IPS-NIHi11 (cell line): ENCODE measurements at regions not wholly inside any gene's neighbourhood (a gene's known extent, or its start where the extent isn't known, plus 50 kb on each side); places are given as distances from the start of the nearest gene placed in this dataset.
"Not testable (repeated sequence)": the region's sequence is repeated elsewhere in the genome, so short reads cannot be mapped to it uniquely, and the experiment has no call there.

Source experiments
- DNase-seq: peaks from one replicate; pipeline ENCODE4 v3.0.0; 2012; ENCODE audit warnings: mixed read lengths, low spot score

DNA sequence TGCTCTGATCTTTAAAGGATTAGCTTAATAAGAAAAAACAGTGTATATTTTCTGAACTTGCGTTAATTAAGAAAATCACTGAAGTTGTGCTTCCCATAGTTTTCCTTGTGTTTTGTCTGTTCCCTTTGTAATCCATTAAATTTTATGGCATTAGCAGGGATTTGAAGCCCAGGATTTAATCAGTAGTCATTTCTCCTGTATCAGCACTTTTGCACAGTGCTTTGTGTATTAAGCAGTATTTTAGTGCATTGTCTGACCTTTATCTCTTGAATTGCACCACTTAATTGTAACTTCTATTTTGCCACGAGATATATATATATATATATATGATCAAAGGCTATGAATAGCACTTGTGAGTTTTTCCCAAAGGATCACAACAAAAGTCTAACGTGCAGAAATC is 133.7 kb downstream of the S1PR1 start:
- DNase-seq, result no peak

DNA sequence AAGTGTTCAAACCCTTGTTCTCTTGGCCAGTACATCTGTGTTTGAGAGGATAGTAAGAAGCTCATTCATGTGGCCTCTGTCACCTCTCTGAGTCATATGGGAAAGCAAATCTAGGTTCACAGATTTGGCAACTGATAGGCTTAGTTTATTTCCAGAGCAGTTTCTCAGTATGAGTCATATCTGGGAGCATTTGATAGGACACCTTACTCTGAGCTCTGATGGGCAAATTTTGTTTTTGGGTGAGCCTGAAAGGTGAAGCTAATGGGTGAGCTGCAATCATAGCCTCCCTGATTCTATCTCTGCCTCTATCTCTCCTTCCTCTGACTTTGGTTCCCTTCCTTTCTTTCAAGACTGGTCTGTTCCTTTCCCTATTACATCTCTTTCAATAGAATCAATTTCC is 134.4 kb downstream of the S1PR1 start:
- no peak for DNase-seq

DNA sequence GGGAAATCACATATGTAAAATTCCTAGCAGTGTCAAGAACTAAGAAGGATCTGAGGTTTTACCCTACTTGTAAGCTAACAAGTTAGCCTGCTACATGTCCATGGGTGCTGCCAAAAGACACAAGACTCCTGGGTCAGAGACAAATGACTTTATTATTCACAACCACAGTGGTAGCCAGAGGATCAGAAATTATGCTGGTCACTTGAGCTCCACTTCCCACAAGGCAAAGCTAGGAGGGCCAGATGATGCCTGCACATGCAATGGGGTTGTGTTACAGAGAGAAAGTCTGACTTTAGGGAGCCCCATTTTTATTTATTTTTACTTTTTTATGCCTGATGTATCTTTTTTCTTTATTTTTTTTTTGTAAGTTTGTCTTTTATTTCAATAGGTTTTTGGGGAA is 136.8 kb downstream of the S1PR1 start:
- DNase-seq, result no peak

DNA sequence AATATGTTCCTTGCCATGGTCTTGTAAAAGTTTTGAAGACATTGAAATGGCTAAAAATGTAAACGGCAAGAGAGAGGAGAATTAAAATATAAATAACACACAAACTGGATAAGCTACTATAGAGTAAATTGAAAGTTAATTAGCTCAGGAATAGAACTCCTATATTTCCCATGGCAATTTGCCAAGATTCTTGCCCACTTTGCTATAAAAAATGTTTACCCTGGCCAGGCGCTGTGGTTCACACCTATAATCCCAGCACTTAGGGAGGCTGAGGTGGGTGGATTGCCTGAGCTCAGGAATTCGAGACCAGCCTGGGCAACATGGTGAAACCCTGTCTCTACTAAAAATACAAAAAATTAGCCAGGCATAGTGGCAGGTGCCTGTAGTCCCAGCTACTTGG is 138.6 kb downstream of the S1PR1 start:
- not testable (repeated sequence) for DNase-seq

DNA sequence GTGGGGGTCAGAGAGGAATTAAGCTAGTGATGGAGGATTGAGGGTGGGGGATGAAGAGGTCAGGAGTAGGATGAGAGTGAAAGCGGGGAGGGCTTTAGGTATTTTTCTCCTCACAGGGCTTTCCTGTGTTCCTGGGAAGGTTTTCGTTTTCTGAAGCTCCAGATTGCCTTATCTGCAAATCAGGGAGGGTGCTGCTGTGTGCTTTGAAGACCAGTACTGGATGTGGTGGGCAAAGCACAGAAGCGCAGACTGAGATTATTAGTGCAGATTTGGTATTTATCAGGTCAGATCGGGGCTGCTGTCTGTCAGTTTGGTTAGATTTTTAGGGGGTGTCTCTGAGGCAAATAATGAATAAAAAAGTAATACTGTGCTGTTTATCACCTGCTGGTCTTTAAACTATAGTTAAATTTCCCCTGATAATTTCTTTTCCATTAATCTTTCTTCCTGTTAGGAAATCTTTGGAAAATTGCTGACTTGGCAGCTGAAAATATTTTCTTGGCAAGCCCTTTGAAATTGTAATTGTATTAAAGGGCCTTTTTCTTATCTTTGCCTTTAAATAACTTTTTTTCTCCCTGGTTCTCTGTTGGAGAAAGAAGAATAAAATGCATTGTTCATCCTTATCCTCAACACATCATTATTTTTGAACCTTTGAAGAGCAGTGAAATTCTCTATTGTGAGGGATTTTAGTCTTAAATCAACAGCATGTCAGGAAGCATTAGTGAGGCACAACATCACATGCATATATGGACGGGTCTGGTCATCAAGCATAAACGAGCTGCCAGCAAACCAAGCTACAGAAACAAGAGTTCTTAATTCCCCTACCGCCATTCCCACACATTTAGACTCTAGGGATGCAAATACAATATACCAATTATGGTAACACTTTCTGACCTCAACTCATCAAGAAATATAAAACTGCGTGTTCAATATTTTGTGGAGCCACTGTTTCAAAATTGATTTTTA is 139.6 kb downstream of the S1PR1 start:
- no peak for DNase-seq

DNA sequence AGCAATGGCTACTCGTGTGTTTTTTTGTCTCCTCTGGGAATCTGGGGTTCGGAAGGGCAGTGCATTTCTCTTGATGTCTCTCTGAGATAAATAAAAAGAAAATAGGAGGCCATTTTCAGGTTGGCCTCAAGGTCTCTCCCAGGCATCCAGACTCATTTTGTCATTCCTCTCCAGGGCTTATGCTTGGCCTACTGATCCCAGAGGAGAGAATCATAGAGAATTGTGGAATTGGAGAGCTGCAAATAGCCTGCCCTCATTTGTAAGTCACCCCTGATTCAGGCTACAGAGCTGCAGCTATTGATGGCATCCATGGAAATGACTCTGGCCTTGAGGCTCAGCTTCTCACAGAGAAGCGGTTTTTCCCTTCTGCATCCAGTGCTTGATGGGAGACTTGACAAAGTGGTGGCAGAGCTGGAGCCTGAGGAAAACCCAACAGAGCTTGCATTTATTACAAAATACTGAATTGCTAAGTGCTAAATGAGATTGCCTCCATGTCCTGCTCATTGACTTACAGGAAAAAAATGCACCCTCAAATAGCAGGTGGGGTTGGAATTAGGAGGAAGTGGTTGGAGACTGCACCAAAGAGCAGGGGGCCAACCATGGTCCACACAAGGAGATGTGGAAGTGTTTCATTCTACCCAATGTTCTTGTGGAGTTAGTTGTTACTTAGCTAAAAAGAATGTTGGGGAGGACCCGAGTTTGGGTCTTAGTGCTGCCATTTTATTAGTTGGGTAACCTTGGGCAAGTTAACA is 140.4 kb downstream of the S1PR1 start:
- DNase-seq, result no peak

DNA sequence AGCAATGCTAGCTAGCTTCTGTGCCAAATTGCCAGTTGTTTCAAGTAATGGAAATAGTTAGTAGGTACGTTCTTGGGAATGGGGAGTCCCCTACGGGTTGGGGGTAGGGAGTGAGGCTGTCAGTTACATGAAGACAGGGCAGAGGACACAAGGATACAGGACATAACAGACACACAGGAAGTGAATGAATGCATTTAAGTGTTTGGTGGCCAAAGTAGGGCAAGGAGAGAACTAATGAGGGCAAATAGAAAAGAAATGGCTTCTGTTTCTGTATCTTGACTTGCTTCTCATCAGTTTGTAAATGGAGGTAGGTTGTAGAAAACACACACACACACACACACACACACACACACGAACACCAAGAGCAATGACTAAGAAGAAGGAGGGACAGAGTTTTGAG is 142.2 kb downstream of the S1PR1 start:
- DNase-seq, result no peak

DNA sequence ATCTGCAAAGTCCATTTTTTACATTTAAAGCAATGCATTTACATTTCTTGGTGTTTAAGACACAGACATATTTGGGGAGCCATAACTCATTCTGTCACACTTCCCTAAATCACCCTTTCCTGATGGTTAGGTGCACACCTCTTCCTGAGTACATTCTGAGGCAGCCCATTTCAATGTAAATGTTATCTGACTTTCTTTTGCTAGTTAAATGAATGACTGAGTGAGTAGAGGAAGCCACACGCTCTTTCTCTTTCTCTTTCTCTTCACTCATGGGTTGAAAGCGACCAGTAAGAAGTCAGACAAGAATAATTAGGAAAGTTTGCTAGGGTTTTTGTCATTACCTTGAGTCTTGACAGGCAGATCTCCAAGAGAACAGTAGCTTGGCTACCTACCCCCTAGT is 143.1 kb downstream of the S1PR1 start:
- no peak for DNase-seq

DNA sequence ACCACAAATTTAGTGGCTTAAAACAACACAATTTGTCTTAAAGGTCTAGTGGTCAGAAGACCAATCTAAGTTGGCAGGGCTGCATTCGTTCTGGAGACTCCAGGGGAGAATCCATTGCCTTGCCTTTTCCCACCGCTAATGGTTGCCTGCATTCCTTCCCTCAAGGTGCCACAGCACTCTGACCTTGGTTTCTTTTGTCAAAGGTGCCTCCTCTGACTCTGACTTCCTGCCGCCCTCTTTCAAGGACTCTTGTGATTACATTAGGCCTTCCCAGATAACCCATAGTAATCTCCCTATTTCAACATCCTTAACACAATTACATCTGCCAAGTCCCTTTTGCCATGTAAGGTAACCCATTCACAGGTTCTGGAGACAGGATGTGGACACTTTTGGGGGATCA is 145.3 kb downstream of the S1PR1 start:
- DNase-seq, result peak; percentile 14

DNA sequence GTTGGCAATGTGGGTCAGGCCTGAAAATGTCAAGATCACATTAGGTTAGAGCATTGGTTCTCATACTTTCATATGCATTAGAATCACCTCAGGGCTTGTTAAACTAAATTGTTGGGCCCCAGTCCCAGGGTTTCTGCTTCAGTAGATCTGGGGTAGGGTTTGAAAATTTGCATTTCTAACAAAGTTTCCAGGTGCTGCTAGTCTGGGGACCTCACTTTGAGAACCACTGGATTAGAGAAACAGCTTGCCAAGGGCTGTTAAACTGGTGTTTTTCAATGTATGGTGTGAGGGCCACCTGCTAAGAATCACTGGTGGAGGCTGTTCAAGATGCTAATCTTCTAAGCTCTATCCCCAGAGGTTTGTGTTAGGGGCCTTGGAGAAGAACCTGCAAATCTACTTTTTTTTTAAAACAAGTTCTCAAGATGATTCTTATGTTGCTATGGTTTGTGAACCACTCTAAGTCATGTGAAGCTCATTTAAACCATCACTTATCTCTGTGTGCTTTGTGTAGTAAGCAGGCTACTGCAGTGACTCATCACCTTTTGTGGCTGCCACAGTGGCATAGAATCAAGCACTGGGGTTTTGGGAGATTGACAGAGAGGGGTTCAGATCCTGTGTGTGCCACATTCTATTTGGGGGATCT is 152.2 kb downstream of the S1PR1 start:
- DNase-seq, result no peak

DNA sequence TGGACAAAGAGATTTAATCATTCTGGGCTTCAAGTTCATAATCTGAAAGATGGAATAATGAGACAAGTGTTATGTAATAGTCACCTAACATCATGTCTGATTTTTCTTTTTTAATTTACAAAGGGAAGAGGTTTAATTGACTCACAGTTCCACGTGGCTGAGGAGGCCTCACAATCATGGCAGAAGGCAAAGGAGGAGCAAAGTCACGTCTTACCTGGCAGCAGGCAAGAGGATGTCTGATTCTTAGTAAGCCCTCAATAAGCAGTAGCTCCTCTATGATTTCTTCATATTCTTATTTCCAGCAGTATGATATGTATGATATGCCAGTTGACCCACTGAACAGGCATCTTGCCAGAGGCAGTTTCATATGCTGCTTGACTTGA is 152.7 kb downstream of the S1PR1 start:
- DNase-seq, result no peak

DNA sequence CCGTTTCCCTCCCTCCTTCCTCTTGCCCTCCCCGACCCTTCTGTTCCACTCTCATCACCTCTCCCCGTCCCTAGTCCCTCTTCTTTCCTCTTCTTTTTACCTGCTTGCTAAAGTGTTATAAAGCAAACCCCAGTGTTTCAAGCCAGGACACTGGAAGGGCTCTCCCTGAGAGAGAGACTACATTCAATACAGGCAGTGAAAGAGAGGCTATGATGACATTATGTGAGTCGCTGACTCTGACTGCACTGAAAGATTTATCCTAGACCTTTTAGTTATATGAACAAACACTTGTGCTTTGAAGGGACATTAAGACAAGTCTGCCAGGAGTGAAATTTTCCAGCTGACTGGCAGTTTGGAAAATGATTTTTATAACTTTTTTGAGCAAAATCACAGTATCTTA is 155.7 kb downstream of the S1PR1 start:
- no peak for DNase-seq

DNA sequence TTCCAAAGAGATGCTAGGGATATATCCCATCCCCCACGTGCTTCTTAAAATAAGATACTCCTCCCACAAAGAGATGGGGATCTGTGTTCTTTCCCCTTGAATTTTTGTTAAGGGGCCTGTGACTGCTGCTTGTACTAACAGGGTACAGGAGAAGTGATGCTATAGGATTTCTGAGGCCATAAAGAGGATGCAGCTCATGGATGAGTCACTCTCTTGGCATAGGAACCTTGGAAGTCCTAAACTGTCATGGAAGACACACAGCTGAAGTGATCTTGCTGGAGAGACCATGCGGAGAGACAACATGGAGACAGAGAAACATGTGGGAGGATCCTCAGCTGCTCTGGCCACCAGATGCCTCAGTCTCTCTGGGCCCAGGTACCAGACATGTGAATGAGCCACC is 157.2 kb downstream of the S1PR1 start:
- no peak for DNase-seq

DNA sequence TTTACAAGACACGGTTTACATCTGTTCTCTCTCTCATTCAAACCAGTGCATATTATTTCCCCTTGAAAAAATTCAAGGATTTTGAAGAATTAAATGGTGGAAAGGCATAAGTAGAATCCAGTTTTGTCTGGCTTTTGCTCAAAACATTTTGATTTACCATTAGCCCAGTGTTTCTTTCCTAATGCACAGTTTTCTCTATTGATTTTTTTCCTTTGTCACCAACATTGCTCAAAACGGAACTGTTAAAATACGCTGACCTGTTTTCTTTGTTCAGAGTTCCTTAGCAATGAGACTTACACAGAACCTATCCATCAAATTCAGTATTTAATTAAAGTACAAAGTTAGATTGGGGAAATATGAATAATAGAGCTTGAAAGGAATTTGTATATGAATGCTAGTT is 162.4 kb downstream of the S1PR1 start:
- no peak for DNase-seq

DNA sequence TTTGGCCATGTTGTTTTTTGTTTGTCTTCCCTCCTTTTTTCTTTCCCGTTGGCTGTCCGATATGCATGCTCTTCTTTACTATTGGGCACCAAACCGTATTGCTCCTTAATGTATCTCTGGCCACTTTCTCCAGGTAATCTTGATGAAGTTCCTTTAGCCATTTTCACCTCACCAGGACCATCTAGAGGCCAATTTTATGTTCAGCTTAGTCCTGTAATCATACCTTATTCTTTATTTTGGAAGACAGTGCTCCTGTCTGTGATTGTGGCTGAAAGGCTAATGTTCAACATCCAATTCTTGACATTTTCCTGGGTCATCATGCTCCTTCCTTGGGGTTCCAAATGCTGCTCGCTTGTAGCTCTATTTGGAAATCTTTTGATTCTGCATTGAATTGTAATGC is 169.5 kb downstream of the S1PR1 start:
- no peak for DNase-seq

DNA sequence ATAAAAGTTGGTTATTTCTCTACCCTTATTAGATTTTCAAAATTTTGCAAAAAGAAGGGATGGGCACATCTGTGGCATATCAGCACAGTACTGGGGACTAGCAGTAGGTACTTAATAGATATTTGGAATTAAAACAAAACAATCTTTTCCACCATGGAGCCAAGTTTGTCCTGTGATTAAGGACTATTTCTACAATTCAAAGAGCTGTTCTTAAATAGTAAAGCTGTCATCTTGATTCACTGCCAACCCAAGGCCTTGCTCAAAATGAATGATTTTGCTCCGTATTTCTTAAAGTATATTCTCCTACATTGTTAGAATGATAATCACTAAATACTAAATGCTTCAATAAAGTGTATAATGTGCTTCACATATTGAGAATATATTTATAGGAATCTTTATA is 169.9 kb downstream of the S1PR1 start:
- no peak for DNase-seq

DNA sequence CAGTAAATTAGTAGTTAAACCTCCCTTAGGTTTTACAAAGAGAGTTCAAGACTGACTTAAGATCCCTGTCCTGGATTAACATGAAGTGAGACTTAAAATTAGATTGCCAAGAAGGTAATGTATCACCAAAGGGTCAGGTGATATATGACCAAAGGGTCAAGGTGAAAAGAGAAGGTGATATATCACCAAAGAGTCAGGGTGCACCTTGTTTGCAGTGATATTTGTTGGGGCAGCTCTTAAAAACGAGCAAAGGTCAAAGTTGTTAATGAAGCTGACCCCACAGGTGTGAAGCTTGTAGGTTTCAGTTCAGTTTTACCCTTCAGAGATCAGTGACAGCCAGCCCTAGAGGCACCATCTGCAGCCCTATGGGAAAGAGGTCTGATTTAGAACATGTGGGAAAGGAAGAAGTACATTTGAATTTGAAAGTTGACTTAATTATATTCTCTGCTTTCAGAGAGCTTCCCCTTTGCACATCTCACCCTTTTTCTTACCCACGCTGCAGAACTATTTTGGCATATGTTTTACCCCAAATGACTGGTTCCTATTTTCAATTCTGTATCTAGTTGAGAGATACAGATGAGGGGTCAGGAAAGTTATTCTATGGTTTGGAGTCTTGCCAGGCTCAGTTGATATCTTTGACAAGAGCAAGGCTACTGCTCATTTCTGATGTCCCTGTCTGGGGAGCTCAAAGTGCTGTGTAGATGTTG is 170.8 kb downstream of the S1PR1 start:
- no peak for DNase-seq

DNA sequence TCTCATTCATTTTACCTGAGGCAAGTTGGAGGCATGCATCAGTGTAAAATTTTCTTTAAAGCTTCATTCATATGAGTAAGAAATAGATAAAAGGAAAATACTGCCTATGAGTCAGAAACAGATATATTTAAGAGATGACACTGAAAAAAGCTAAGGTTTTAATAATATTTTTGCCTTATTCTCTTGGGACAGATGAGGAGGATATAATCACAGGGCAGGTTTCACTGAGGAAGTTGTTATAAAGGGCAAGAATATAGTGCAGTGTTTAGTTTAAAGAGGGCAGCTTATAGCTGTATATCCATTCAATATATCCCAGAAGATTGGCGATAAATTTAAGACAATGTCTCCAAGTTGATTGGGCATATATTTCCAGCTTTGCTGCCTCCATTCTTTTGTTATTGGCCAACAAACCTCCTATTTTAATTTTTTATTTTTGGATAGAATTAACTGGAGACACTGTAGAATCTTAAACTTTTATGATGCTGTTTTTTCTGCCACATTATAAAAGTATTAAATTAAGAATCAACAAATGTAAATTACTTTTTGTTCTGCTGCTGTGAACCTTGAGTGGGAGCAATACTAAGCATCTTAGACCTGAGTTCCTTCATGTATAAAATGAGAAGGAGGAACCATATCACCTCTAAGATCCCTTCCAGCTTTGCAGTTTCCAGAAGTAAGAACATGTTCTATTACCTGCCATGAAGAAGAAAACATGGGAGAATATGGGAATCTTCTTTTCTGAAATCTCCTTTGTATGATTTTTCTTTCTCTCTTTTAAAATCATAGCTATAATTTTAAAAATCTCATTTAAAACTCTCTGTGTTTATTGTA is 171.6 kb downstream of the S1PR1 start:
- DNase-seq, result no peak

DNA sequence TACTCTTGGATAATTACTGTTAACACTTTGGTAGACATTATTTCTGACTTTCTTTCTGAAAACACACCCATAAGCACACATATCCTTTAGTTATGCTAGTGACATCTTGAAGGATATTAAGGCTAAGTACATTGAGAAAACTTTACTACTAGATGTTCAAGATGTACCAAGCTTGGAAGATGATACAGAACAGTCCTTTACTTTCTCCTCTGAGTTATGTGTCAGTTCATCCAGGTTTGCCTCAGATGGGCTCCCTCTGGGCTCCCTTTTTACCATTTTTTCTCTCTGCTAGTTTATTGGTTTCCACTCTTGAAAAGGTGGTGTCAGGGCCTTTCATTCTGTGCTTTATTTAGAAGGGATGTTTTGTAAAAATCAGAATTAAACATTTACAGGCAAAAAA is 172.3 kb downstream of the S1PR1 start:
- DNase-seq, result no peak

DNA sequence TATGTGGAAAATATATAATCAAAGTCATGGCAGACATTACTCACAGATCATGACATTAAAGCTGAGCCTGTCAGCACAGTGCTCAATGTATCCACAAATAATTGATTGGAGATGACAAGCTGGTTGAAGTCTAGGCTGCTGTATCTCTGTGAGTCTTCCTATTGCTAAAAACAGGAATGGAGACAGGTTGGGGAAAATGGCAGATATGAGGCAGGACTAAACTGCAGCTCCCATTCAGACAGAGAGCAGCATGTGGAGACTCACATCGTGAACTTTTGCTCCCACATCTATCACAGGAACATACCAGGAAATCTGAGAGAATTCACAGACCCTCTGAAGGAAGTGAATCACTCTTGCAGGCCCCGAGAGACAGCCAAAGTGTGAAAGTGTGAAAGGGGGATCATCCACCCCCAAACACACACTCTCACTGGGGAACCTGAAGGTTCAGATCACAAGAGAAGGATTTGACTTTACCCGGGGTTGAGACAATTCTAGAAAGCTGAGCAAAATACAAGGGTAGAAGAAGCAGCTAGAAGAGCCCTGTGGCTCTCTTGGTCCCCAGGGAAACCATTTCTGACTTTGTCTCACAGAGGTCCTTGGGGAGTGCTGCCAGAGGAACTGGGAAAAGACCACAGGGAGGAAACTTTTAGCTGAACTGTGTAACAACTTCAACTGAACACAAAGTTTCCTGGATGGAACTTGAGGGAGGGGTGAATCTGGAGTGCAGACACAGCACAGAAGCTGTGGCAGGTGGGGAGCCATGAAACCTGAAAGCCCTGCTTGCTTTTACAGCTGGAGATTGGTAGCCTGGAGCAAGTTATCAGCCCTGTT is 173.4 kb downstream of the S1PR1 start:
- no peak for DNase-seq
